T-cell (primary cell): ENCODE measurements at regions not wholly inside any gene's neighbourhood (a gene's known extent, or its start where the extent isn't known, plus 50 kb on each side); places are given as distances from the start of the nearest gene placed in this dataset.

ENCODE experiments used
- ATAC-seq, 4 experiments: fragments of 200-7000 bp in 3 of 4; fragments of 150-1000 bp in 1 of 4; cut with Tn5 transposase; replicated peaks in 1 of 4; 1 replicate in 3 of 4; 2 replicates in 1 of 4; pipeline ENCODE4 v1.10.0; 2021; ENCODE audit warnings: moderate library complexity in 3 of 4, mild to moderate bottlenecking in 2 of 4, moderate number of reproducible peaks in 1 of 4
- CTCF ChIA-PET, 2 donors: fragments of 300-600 bp; sonication (Branson Sonifier 250); formaldehyde crosslinking; loops; one replicate each; lab custom pipeline; 2022; ENCODE audit warnings: antibody characterized with exemption in 2 of 2; lab: Charles Lee
- POLR2A ChIA-PET, 2 donors: fragments of 300-600 bp; sonication (Branson Sonifier 250); formaldehyde crosslinking; loops; one replicate each; lab custom pipeline; 2022; ENCODE audit warnings: antibody characterized with exemption in 2 of 2; lab: Charles Lee
- DNase-seq, 35 experiments: peaks; one replicate each; pipeline versions ENCODE4 v3.0.0 to v3.0.0-alpha.2; 2013 to 2023
- H3K27ac ChIP-seq: one replicate; pipeline ENCODE4 v1.5.1; 2013; ENCODE audit warnings: low read length
- H3K27me3 ChIP-seq, 2 experiments: replicated peaks in 1 of 2; 1 replicate in 1 of 2; 2 replicates in 1 of 2; pipeline versions ENCODE4 v1.6.1 to v1.7.0; 2013; ENCODE audit warnings: low read length in 1 of 2, mixed read lengths in 1 of 2; ENCODE audit not compliant: control insufficient read depth in 2 of 2, insufficient read depth in 2 of 2; ENCODE audit errors: extremely low read depth in 1 of 2
- H3K36me3 ChIP-seq, 2 donors: 1 replicate in 1 of 2; 2 replicates in 1 of 2; pipeline versions ENCODE4 v1.6.1 to v1.7.0; 2013; ENCODE audit warnings: low read length in 1 of 2; ENCODE audit not compliant: control insufficient read depth in 2 of 2, insufficient read depth in 1 of 2; ENCODE audit errors: extremely low read depth in 1 of 2
- H3K4me1 ChIP-seq, 2 experiments: 1 replicate in 1 of 2; 2 replicates in 1 of 2; pipeline versions ENCODE4 v1.6.1 to v1.7.0; 2013; ENCODE audit warnings: low read length in 2 of 2, mixed read lengths in 1 of 2; ENCODE audit not compliant: insufficient read depth in 2 of 2, control insufficient read depth in 1 of 2; ENCODE audit errors: extremely low read depth in 1 of 2
- H3K4me3 ChIP-seq, 2 donors: 1 replicate in 1 of 2; 2 replicates in 1 of 2; pipeline versions ENCODE4 v1.5.1 to v1.7.0; 2013; ENCODE audit warnings: mild to moderate bottlenecking in 2 of 2, low read length in 1 of 2, moderate library complexity in 1 of 2; ENCODE audit not compliant: control insufficient read depth in 1 of 2; ENCODE audit errors: extremely low read depth in 1 of 2
- H3K9me3 ChIP-seq: 2 replicates; pipeline ENCODE4 v1.7.0; 2013
- H3K27ac Mint-ChIP-seq, 2 donors: one replicate each; pipeline ENCODE4 v1.8.0; 2020 to 2021; ENCODE audit warnings: mild to moderate bottlenecking in 2 of 2, mixed read lengths in 2 of 2
- H3K27me3 Mint-ChIP-seq, 2 donors: one replicate each; pipeline ENCODE4 v1.8.0; 2021 to 2022; ENCODE audit warnings: mixed read lengths in 2 of 2
- H3K36me3 Mint-ChIP-seq: one replicate; pipeline ENCODE4 v1.8.0; 2021; ENCODE audit warnings: mixed read lengths
- H3K4me1 Mint-ChIP-seq, 3 donors: one replicate each; pipeline ENCODE4 v1.8.0; 2020 to 2022; ENCODE audit warnings: mixed read lengths in 3 of 3, mild to moderate bottlenecking in 1 of 3
- H3K4me3 Mint-ChIP-seq, 3 donors: one replicate each; pipeline ENCODE4 v1.8.0; 2020 to 2022; ENCODE audit warnings: mild to moderate bottlenecking in 3 of 3, mixed read lengths in 3 of 3, moderate library complexity in 3 of 3
- H3K9me3 Mint-ChIP-seq, 3 donors: one replicate each; pipeline ENCODE4 v1.8.0; 2020 to 2022; ENCODE audit warnings: mixed read lengths in 3 of 3
- WGBS: methylation state at CpG from one replicate; pipeline ENCODE4 v1.1.5; 2013; ENCODE audit warnings: missing lambda C conversion rate; ENCODE audit not compliant: insufficient coverage; 5-methylcytosine and 5-hydroxymethylcytosine counted together

DNA sequence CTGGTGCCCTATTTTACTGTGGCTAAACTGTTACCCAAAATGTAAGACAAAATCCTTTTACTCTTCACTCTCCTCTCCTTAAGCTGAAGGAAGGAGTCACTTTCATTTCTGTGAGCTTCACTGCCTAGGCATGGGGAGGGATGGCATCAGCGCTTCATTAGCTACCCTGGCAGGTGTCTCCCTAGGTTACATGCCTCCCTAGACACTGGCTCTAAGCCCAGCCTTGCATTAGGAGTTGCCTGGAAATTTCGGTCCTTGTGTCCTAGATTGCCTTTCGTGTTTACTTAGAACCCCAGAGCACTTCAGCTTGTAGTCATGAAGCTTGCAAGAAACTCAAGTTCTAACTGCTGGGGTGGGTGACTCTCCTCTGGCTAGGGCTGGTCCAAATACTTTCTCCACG is 520.5 kb upstream of the STXBP6 start:
- Histone ChIP-seq H3K27me3 (no peaks in the 10 kb centered on the region), H3K27ac (no peak overlapping the region), H3K4me3 (no peak overlapping the region), H3K36me3 (no peaks in the 10 kb centered on the region), H3K4me1 (no peaks in the 10 kb centered on the region), H3K9me3 (no peaks in the 10 kb centered on the region)
- Mint-ChIP-seq H3K27ac (no peak overlapping the region), H3K27me3 (no peaks in the 10 kb centered on the region), H3K4me3 (no peak overlapping the region), H3K9me3 (peaks cover 7 to 18% (median 15%) of the 10 kb centered on the region in 3 donors), H3K36me3 (no peaks in the 10 kb centered on the region), H3K4me1 (no peaks in the 10 kb centered on the region)
- DNase-seq (no peak), ATAC-seq (no peak)
- 74% methylated on average over 3 of the region's 4 CpGs for WGBS
- ChIA-PET CTCF (no interaction called here), POLR2A (no interaction called here)

DNA sequence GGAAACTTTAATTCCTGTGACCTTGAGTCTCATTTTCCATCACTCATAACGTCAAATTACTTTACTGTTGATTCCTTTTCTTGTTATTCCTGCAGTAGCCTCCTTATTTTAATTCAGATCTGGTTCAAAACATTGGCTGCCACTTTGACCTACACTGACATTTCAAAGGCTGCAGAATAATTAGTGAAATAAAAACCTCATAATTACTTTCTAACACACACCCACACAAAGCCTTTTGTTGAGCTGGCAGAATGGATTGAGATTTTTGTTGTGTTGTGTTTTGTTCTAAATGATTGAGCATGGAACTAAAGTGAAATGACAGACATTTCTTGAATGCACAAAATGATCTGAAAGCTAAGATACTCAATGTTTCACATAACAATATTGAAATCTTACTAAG is 507.5 kb upstream of the STXBP6 start:
- ATAC-seq = no peak
- WGBS = no CpG with 5 or more reads among the region's 1 CpG
- H3K36me3 ChIP-seq = no peaks in the 10 kb centered on the region
- POLR2A ChIA-PET = no interaction called here
- H3K27me3 ChIP-seq = no peaks in the 10 kb centered on the region
- H3K27ac ChIP-seq = no peak overlapping the region
- H3K27ac Mint-ChIP-seq = no peak overlapping the region
- no peaks in the 10 kb centered on the region for H3K27me3 Mint-ChIP-seq
- no peaks in the 10 kb centered on the region for H3K9me3 ChIP-seq
- H3K4me3 ChIP-seq = no peak overlapping the region
- H3K4me1 ChIP-seq = no peaks in the 10 kb centered on the region
- CTCF ChIA-PET = no interaction called here
- peaks cover 0 to 16% (median 11%) of the 10 kb centered on the region in 3 donors for H3K9me3 Mint-ChIP-seq
- no peaks in the 10 kb centered on the region for H3K4me1 Mint-ChIP-seq
- no peak for DNase-seq
- no peaks in the 10 kb centered on the region for H3K36me3 Mint-ChIP-seq
- H3K4me3 Mint-ChIP-seq = no peak overlapping the region

DNA sequence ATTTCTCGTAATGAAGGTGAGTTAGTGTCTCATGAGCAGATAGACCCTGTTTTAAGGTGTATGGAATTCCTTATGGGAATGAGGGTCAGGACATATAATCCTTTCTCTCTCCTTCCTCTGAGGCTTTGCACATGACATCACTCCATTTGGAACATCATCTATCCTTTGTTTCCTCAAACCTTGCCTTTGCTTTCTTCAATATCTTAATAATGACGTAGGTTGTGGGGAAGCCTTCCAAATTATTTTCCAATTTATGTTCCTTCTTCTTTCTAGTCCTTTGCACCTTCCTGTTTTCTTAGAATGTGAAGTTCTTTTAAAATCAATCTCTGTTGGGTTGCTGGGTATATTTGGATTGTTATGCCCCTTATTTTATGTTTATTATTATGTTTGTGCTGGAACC is 502.9 kb upstream of the STXBP6 start:
- no peaks in the 10 kb centered on the region for H3K4me1 ChIP-seq
- H3K4me1 Mint-ChIP-seq = no peaks in the 10 kb centered on the region
- H3K36me3 ChIP-seq = no peaks in the 10 kb centered on the region
- ChIA-PET POLR2A (no interaction called here), CTCF (no interaction called here)
- DNase-seq (no peak), ATAC-seq (no peak)
- no peak overlapping the region for H3K4me3 Mint-ChIP-seq
- no peak overlapping the region for H3K27ac ChIP-seq
- H3K27me3 Mint-ChIP-seq = no peaks in the 10 kb centered on the region
- no peaks in the 10 kb centered on the region for H3K9me3 ChIP-seq
- no peak overlapping the region for H3K4me3 ChIP-seq
- H3K9me3 Mint-ChIP-seq = peaks cover 0 to 20% (median 20%) of the 10 kb centered on the region in 3 donors
- no peak overlapping the region for H3K27ac Mint-ChIP-seq
- no peaks in the 10 kb centered on the region for H3K27me3 ChIP-seq
- WGBS = no CpG with 5 or more reads among the region's 2 CpGs
- H3K36me3 Mint-ChIP-seq = no peaks in the 10 kb centered on the region

DNA sequence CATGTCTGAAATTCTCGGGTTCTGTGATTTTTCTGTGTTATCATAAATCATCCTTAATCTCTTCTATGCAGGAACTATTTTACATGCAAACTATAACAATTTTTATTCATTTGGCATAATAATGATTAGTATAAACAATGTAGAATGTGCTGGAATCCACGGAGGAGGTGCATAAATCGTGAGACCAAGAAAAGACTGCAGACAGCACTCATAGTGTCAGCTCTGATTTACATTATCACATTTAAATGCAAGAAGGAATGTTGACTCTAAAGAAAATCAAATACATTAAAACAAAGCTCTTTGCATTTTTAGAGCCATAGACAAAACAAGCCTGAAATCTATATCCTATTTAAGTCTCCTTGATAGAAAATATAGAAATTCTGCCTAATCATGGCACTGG is 501.7 kb upstream of the STXBP6 start:
- POLR2A ChIA-PET = no interaction called here
- CTCF ChIA-PET = no interaction called here
- no peak overlapping the region for H3K4me3 ChIP-seq
- H3K4me1 ChIP-seq = no peaks in the 10 kb centered on the region
- no peaks in the 10 kb centered on the region for H3K36me3 ChIP-seq
- H3K9me3 Mint-ChIP-seq = peaks cover 0 to 20% (median 20%) of the 10 kb centered on the region in 3 donors
- H3K9me3 ChIP-seq = no peaks in the 10 kb centered on the region
- WGBS = no CpG with 5 or more reads among the region's 3 CpGs
- no peak overlapping the region for H3K4me3 Mint-ChIP-seq
- no peaks in the 10 kb centered on the region for H3K36me3 Mint-ChIP-seq
- H3K27ac ChIP-seq = no peak overlapping the region
- no peak overlapping the region for H3K27ac Mint-ChIP-seq
- H3K27me3 Mint-ChIP-seq = no peaks in the 10 kb centered on the region
- H3K4me1 Mint-ChIP-seq = no peaks in the 10 kb centered on the region
- ATAC-seq (no peak), DNase-seq (no peak)
- no peaks in the 10 kb centered on the region for H3K27me3 ChIP-seq

DNA sequence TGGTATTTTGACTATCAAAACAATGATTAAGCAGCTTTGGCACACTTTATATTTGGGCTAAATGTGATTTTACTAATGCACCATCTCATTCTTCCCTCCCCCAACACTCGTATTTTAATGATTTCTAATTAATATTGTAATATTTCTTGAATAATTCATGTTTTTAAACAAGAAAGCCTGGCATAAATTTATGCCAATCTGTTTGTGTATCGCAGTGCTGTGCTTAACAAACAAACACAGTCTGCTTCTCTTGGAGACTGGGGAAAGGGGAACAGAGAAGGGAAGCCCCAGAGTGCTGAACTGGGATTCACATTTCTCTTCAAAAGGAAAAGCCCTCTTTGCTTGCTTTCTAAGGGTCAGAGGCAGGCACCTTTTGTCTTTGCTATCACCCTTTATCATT is 496.9 kb upstream of the STXBP6 start:
- DNase-seq = no peak
- Histone ChIP-seq H3K4me3 (no peak overlapping the region), H3K4me1 (no peaks in the 10 kb centered on the region), H3K27me3 (no peaks in the 10 kb centered on the region), H3K36me3 (no peaks in the 10 kb centered on the region), H3K27ac (no peak overlapping the region), H3K9me3 (no peaks in the 10 kb centered on the region)
- H3K27ac Mint-ChIP-seq = no peak overlapping the region
- peaks cover 3 to 14% (median 4%) of the 10 kb centered on the region in 3 donors for H3K9me3 Mint-ChIP-seq
- POLR2A ChIA-PET = no interaction called here
- H3K4me3 Mint-ChIP-seq = no peak overlapping the region
- no peaks in the 10 kb centered on the region for H3K27me3 Mint-ChIP-seq
- no peak for ATAC-seq
- no peaks in the 10 kb centered on the region for H3K4me1 Mint-ChIP-seq
- no CpG with 5 or more reads among the region's 2 CpGs for WGBS
- H3K36me3 Mint-ChIP-seq = no peaks in the 10 kb centered on the region
- CTCF ChIA-PET = no interaction called here

DNA sequence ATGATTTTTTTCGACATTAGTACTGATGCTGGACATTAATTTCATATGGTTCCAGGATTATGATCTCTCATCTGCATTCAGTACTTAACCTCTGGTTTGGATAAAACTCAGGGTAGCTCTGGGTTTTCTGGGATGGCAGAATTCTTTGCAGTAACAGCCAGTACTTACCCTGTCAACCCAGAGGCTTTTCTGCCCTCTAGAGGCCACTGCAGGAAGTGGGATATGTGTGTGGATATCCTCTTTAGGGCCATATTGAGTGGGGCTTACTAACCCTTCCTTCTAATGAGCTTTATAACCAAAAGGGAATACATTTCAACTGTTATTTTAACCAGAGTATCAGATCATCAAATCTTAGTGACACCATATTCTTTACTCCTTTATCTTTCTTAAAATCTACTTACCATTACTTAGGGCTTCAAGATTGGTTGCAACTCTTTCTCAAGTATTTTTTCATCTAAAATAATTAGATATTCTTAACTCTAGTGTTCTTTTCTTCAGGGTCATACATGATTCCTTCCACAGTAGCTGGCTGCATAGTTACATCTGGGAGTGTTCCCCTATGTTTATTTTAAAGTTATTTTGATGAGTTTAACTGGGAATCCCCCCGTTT is 488.0 kb upstream of the STXBP6 start:
- no peaks in the 10 kb centered on the region for H3K27me3 ChIP-seq
- H3K4me3 ChIP-seq = no peak overlapping the region
- no CpG with 5 or more reads among the region's 2 CpGs for WGBS
- H3K27me3 Mint-ChIP-seq = peaks cover 0 to 3% of the 10 kb centered on the region in 2 donors
- ATAC-seq (no peak), DNase-seq (no peak)
- H3K36me3 Mint-ChIP-seq = no peaks in the 10 kb centered on the region
- H3K4me1 Mint-ChIP-seq = no peaks in the 10 kb centered on the region
- ChIA-PET CTCF (no interaction called here), POLR2A (no interaction called here)
- H3K4me1 ChIP-seq = no peaks in the 10 kb centered on the region
- no peaks in the 10 kb centered on the region for H3K36me3 ChIP-seq
- H3K27ac ChIP-seq = no peak overlapping the region
- no peak overlapping the region for H3K4me3 Mint-ChIP-seq
- no peaks in the 10 kb centered on the region for H3K9me3 ChIP-seq
- no peak overlapping the region for H3K27ac Mint-ChIP-seq
- peaks cover 5 to 23% (median 10%) of the 10 kb centered on the region in 3 donors for H3K9me3 Mint-ChIP-seq

DNA sequence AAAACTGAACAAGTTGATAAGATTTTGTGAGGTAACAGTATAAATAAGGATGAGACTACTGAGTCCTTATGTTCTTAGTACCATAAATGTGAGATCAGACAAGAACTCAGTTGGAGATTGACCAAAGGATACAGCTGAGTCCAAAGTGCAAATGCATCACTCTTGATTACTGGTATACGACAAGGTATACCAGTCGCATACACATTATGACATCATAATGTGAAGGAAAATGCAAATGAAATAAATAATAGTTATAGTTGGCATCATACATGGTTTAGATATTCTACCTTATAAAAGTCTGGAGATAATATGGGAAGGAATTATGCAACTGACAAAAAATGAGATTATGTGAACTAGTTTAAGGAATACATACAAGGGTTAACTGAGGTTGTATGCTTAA is 476.3 kb upstream of the STXBP6 start:
- H3K27ac Mint-ChIP-seq = no peak overlapping the region
- WGBS = no CpG with 5 or more reads among the region's 2 CpGs
- Histone ChIP-seq H3K36me3 (no peaks in the 10 kb centered on the region), H3K9me3 (no peaks in the 10 kb centered on the region), H3K27ac (no peak overlapping the region), H3K4me1 (no peaks in the 10 kb centered on the region), H3K4me3 (no peak overlapping the region), H3K27me3 (no peaks in the 10 kb centered on the region)
- POLR2A ChIA-PET = no interaction called here
- no peaks in the 10 kb centered on the region for H3K4me1 Mint-ChIP-seq
- no peaks in the 10 kb centered on the region for H3K36me3 Mint-ChIP-seq
- no peak for ATAC-seq
- CTCF ChIA-PET = no interaction called here
- DNase-seq = no peak
- peaks cover 4 to 12% (median 7%) of the 10 kb centered on the region in 3 donors for H3K9me3 Mint-ChIP-seq
- no peaks in the 10 kb centered on the region for H3K27me3 Mint-ChIP-seq
- no peak overlapping the region for H3K4me3 Mint-ChIP-seq
